Kidney (tissue), 13 donors: ENCODE measurements at regions not wholly inside any gene's neighbourhood (a gene's known extent, or its start where the extent isn't known, plus 50 kb on each side); places are given as distances from the start of the nearest gene placed in this dataset.

Experiments used
- DNase-seq, 5 donors: peaks; one replicate each; pipeline ENCODE4 v3.0.0-alpha.2; 2013 to 2020
- FAIRE-seq: peaks from 2 replicates; lab custom pipeline; 2012; peaks lifted over from hg19 to GRCh38; lab: Jason Lieb, UNC
- H3K27ac ChIP-seq, 2 donors: one replicate each; pipeline ENCODE4 v1.7.0; 2013; ENCODE audit warnings: low read depth in 2 of 2, low read length in 2 of 2, inconsistent platforms in 1 of 2
- H3K27me3 ChIP-seq: one replicate; pipeline ENCODE4 v1.7.1; 2013; ENCODE audit warnings: low read length, inconsistent platforms; ENCODE audit not compliant: control insufficient read depth, insufficient read depth
- H3K36me3 ChIP-seq, 3 donors: one replicate each; pipeline versions ENCODE4 v1.7.0 to v1.7.1; 2013; ENCODE audit warnings: low read length in 3 of 3, control low read depth in 1 of 3, inconsistent platforms in 1 of 3; ENCODE audit not compliant: insufficient read depth in 3 of 3, control insufficient read depth in 2 of 3
- H3K4me1 ChIP-seq, 3 donors: one replicate each; pipeline versions ENCODE4 v1.7.0 to v1.7.1; 2013; ENCODE audit warnings: low read length in 3 of 3, inconsistent platforms in 1 of 3, low read depth in 1 of 3; ENCODE audit not compliant: control insufficient read depth in 2 of 3, insufficient read depth in 2 of 3
- H3K4me3 ChIP-seq, 3 donors: one replicate each; pipeline versions ENCODE4 v1.7.0 to v1.8.1; 2013; ENCODE audit warnings: low read length in 3 of 3, control low read depth in 1 of 3, inconsistent platforms in 1 of 3
- H3K9ac ChIP-seq, 3 donors: one replicate each; pipeline versions ENCODE4 v1.7.0 to v1.7.1; 2013; ENCODE audit warnings: low read length in 3 of 3, control low read depth in 1 of 3, inconsistent platforms in 1 of 3
- H3K9me3 ChIP-seq, 3 donors: one replicate each; pipeline versions ENCODE4 v1.7.0 to v1.7.1; 2013; ENCODE audit warnings: low read length in 3 of 3, control low read depth in 1 of 3, inconsistent platforms in 1 of 3; ENCODE audit not compliant: control insufficient read depth in 2 of 3, insufficient read depth in 1 of 3
- CTCF ChIP-seq: IDR thresholded peaks from 3 replicates; pipeline ENCODE4 v1.5.1; 2012; ENCODE audit warnings: mild to moderate bottlenecking, moderate library complexity, borderline replicate concordance; ENCODE audit not compliant: insufficient read depth; ENCODE audit errors: extremely low read depth
- intact Hi-C: fragments of 100-400 bp; cut with DNase I; formaldehyde crosslinking; loops from one replicate; pipeline ENCODE4 v1.11.1; 2022
- donor health status: control.
- donor health status: control.
- donor health status: control.
- donor health status: control.
- donor health status: control.
- donor health status: DM: yes; HTN: yes; CAD: no.
- donor health status: Normal renal cell carcinoma (clear cell type).

DNA sequence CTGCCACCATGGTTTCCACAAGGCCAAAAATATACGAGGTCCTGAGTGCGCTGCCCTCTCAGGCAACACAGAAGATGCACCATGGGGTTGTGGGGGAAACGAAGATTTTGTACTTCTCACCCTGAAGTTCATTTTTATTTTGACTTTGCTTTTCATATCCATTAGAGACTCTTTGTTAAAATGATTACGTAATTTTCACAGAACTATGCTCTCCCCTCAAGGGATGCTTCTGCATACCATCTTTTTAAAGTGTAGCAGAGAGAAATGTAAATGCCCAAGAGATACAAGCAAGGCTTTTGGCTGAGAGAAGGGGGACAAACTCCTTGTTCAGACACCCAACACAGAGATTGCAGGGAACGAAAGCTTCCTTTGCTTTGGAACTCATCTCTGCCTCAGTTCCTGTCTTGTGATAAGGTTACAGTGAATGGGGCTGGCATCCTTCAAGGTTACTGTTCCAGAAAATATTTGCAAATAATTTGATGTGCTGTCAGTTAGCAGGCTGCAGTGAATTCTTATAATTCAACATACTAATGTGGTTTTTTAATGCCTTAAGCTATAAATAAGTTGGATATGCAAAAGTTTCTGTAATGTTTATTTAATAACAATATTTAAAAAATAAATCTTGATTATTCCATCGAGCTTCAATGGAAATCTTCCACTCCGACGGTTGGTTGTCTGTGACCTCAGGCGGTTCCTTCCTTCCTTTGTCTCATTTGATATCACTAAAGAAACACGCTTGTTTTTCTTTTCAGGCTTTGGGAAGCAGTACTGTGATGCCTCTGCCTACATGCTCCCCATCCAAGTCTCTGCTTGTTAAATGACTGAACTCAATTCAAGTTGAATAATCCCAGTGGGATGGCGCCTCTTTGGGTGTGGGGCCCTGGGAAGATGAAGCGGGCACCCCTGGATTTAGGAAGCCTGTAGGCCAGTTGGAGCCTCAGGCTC, 209.3 kb upstream of the CTBP2 start:
- H3K9ac ChIP-seq = no peak overlapping the region
- no peak for TF ChIP-seq CTCF
- FAIRE-seq (no peak), DNase-seq (no peak)
- H3K4me1 ChIP-seq = no peaks in the 10 kb centered on the region
- no peak overlapping the region for H3K4me3 ChIP-seq
- intact Hi-C loops = no loop called here
- no peaks in the 10 kb centered on the region for H3K9me3 ChIP-seq
- no peaks in the 10 kb centered on the region for H3K36me3 ChIP-seq
- H3K27me3 ChIP-seq = no peaks in the 10 kb centered on the region
- H3K27ac ChIP-seq = no peak overlapping the region

DNA sequence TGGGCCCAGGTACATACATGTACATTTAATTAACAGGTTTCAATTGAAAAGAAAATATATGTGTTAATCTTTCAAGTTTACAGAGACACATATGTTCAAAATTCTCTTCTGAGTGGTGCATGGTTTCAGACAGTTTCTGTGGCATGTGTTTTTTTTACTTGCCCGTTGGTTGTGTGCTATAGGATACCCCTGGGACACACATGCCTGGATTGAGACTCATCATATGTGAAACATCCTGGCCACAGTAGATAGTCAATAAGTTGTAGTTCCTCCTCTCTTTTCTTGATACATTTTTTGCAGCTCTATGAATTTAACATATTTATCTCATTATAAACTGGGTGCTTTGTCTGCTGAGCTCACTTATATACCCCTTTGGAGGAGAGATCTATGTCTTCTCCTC, 207.8 kb upstream of the CTBP2 start:
- H3K4me1 ChIP-seq = no peaks in the 10 kb centered on the region
- no peaks in the 10 kb centered on the region for H3K36me3 ChIP-seq
- intact Hi-C loops = no loop called here
- TF ChIP-seq CTCF = no peak
- no peaks in the 10 kb centered on the region for H3K27me3 ChIP-seq
- no peak overlapping the region for H3K4me3 ChIP-seq
- no peaks in the 10 kb centered on the region for H3K9me3 ChIP-seq
- no peak for DNase-seq
- no peak overlapping the region for H3K9ac ChIP-seq
- H3K27ac ChIP-seq = no peak overlapping the region
- no peak for FAIRE-seq

- FAIRE-seq = no peak
- Histone ChIP-seq H3K27ac (no peak overlapping the region), H3K36me3 (no peaks in the 10 kb centered on the region), H3K4me3 (no peak overlapping the region), H3K9ac (no peak overlapping the region), H3K9me3 (no peaks in the 10 kb centered on the region), H3K4me1 (no peaks in the 10 kb centered on the region), H3K27me3 (no peaks in the 10 kb centered on the region)
- DNase-seq = no peak
- intact Hi-C loops = no loop called here
- no peak for TF ChIP-seq CTCF
These were observed 203.4 kb upstream of the CTBP2 start for GRCh38 chr10:125363791-125364190.
